GM18498 (cell line): ENCODE measurements at regions not wholly inside any gene's neighbourhood (a gene's known extent, or its start where the extent isn't known, plus 50 kb on each side); places are given as distances from the start of the nearest gene placed in this dataset.
"Not testable (repeated sequence)": the region's sequence is repeated elsewhere in the genome, so short reads cannot be mapped to it uniquely, and the experiment has no call there.

Experiments
- ATAC-seq: cut with Tn5 transposase; IDR thresholded peaks from one replicate; pipeline ENCODE4 v1.9.1; 2021; ENCODE audit warnings: mild to moderate bottlenecking, moderate library complexity; ENCODE audit not compliant: unreplicated experiment

- no peak for ATAC-seq
Measured at GRCh38 chr18:22503803-22504202, 86.1 kb upstream of the CTAGE1 start.

- ATAC-seq: no peak
Measured at GRCh38 chr18:22504251-22505030, 86.7 kb upstream of the CTAGE1 start.

GRCh38 chr18:22505141-22505591 lies 87.5 kb upstream of the CTAGE1 start:
- ATAC-seq: no peak

GRCh38 chr18:22507055-22507454 lies 89.3 kb upstream of the CTAGE1 start:
- no peak for ATAC-seq

GRCh38 chr18:22509423-22509822 lies 91.7 kb upstream of the CTAGE1 start:
- no peak for ATAC-seq

- ATAC-seq: no peak
Measured at GRCh38 chr18:22510697-22511096, 93.0 kb upstream of the CTAGE1 start.

GRCh38 chr18:22513721-22514481 lies 96.2 kb upstream of the CTAGE1 start:
- ATAC-seq: no peak

- no peak for ATAC-seq
Measured at GRCh38 chr18:22514655-22515054, 96.9 kb upstream of the CTAGE1 start.

- ATAC-seq: no peak
Measured at GRCh38 chr18:22515250-22515649, 97.5 kb upstream of the CTAGE1 start.

- ATAC-seq: no peak
Measured at GRCh38 chr18:22517356-22517755, 99.6 kb upstream of the CTAGE1 start.

GRCh38 chr18:22521026-22521707 lies 103.5 kb upstream of the CTAGE1 start:
- ATAC-seq: no peak

- ATAC-seq: no peak
Measured at GRCh38 chr18:22523481-22523880, 105.8 kb upstream of the CTAGE1 start.

GRCh38 chr18:22524783-22525182 lies 107.1 kb upstream of the CTAGE1 start:
- no peak for ATAC-seq

- no peak for ATAC-seq
Measured at GRCh38 chr18:22525313-22525712, 107.6 kb upstream of the CTAGE1 start.

GRCh38 chr18:22525883-22526282 lies 108.2 kb upstream of the CTAGE1 start:
- no peak for ATAC-seq

- ATAC-seq: no peak
Measured at GRCh38 chr18:22528291-22528690, 110.6 kb upstream of the CTAGE1 start.

GRCh38 chr18:22534706-22535105 lies 117.0 kb upstream of the CTAGE1 start:
- ATAC-seq: not testable (repeated sequence)

GRCh38 chr18:22536558-22536957 lies 118.8 kb upstream of the CTAGE1 start:
- no peak for ATAC-seq

GRCh38 chr18:22538426-22538825 lies 120.7 kb upstream of the CTAGE1 start:
- no peak for ATAC-seq

- ATAC-seq: no peak
Measured at GRCh38 chr18:22539051-22539765, 121.5 kb upstream of the CTAGE1 start.

GRCh38 chr18:22541232-22541631 lies 123.5 kb upstream of the CTAGE1 start:
- ATAC-seq: no peak
